OCI-LY1 (cell line): ENCODE measurements at regions not wholly inside any gene's neighbourhood (a gene's known extent, or its start where the extent isn't known, plus 50 kb on each side); places are given as distances from the start of the nearest gene placed in this dataset.

Experiments
- H2AFZ ChIP-seq: fragments of 200-600 bp; sonication (generic), shearing (Covaris generic); 2 replicates; pipeline ENCODE4 v1.6.0; 2014; ENCODE audit warnings: antibody characterized with exemption, mild to moderate bottlenecking, low read length
- H3F3A ChIP-seq: fragments of 200-600 bp; sonication (generic), shearing (Covaris generic); 2 replicates; pipeline ENCODE4 v1.6.0; 2014; ENCODE audit warnings: mild to moderate bottlenecking, antibody characterized with exemption, low read length, moderate library complexity; ENCODE audit not compliant: insufficient read depth
- H3K27ac ChIP-seq: fragments of 200-600 bp; sonication (generic); 2 replicates; pipeline ENCODE4 v1.5.1; 2014; ENCODE audit warnings: low read length, mixed run types, mild to moderate bottlenecking, low read depth; ENCODE audit not compliant: poor library complexity, severe bottlenecking
- H3K27me3 ChIP-seq: fragments of 200-600 bp; sonication (generic); 2 replicates; pipeline ENCODE4 v1.6.0; 2014; ENCODE audit warnings: antibody characterized with exemption, mild to moderate bottlenecking, low read length, moderate library complexity; ENCODE audit not compliant: insufficient read depth
- H3K36me3 ChIP-seq: fragments of 200-600 bp; sonication (generic); 2 replicates; pipeline ENCODE4 v1.6.1; 2014; ENCODE audit warnings: mild to moderate bottlenecking, antibody characterized with exemption, low read length, moderate library complexity, mixed read lengths; ENCODE audit not compliant: insufficient read depth
- H3K4me1 ChIP-seq: fragments of 200-600 bp; sonication (generic); 2 replicates; pipeline ENCODE4 v1.5.1; 2014; ENCODE audit warnings: mild to moderate bottlenecking, low read length, moderate library complexity; ENCODE audit not compliant: insufficient read depth, severe bottlenecking
- H3K4me2 ChIP-seq: fragments of 200-600 bp; sonication (generic), shearing (Covaris generic); 2 replicates; pipeline ENCODE4 v1.6.1; 2014; ENCODE audit warnings: low read length
- H3K4me3 ChIP-seq: fragments of 200-600 bp; sonication (generic); 2 replicates; pipeline ENCODE4 v1.5.1; 2014; ENCODE audit warnings: low read length, low read depth, mild to moderate bottlenecking, mixed read lengths; ENCODE audit not compliant: poor library complexity, severe bottlenecking
- H3K79me2 ChIP-seq: fragments of 200-600 bp; shearing (Covaris generic); 2 replicates; pipeline ENCODE4 v1.6.1; 2016; ENCODE audit warnings: mixed run types, low read length, mixed read lengths; ENCODE audit not compliant: insufficient read depth
- H3K9ac ChIP-seq: fragments of 200-600 bp; sonication (generic), shearing (Covaris generic); 2 replicates; pipeline ENCODE4 v1.6.1; 2014; ENCODE audit warnings: mild to moderate bottlenecking, low read length, mixed read lengths
- H3K9me2 ChIP-seq: fragments of 200-600 bp; sonication (generic), shearing (Covaris generic); 2 replicates; pipeline ENCODE4 v1.6.1; 2014; ENCODE audit warnings: low read depth, mild to moderate bottlenecking, low read length, mixed read lengths
- H3K9me3 ChIP-seq: fragments of 200-600 bp; shearing (Covaris generic); 2 replicates; pipeline ENCODE4 v1.6.1; 2014; ENCODE audit warnings: low read length, mixed read lengths
- H4K20me1 ChIP-seq: fragments of 200-600 bp; sonication (generic), shearing (Covaris generic); 2 replicates; pipeline ENCODE4 v1.6.0; 2016; ENCODE audit warnings: mild to moderate bottlenecking, low read length; ENCODE audit not compliant: insufficient read depth
- EZH2 ChIP-seq: fragments of 200-600 bp; sonication (generic), shearing (Covaris generic); IDR thresholded peaks from 2 replicates; pipeline ENCODE4 v1.8.0; 2017; ENCODE audit warnings: borderline replicate concordance, mixed run types, mild to moderate bottlenecking, antibody characterized with exemption, low read length, moderate library complexity, mixed read lengths
- TF ChIP-seq, protein P1 (sequence below): fragments of 200-600 bp; sonication (generic), shearing (Covaris generic); IDR thresholded peaks from 2 replicates; pipeline ENCODE4 v1.5.1; 2017; ENCODE audit warnings: mild to moderate bottlenecking, antibody characterized with exemption, low read length, moderate library complexity, mixed read lengths

- Histone ChIP-seq H3K9ac (peak overlapping the region; percentile 42; the same call in 1 of the 2 replicates), H4K20me1 (no peaks in the 10 kb centered on the region), H3K36me3 (no peaks in the 10 kb centered on the region), H3K9me2 (no peaks in the 10 kb centered on the region), H3K27me3 (no peaks in the 10 kb centered on the region), H3K4me2 (peak overlapping the region; percentile 37), H3K79me2 (no peaks in the 10 kb centered on the region), H3K9me3 (no peaks in the 10 kb centered on the region), H3F3A (peaks cover 13% of the 10 kb centered on the region), H3K4me1 (peaks cover 84% of the 10 kb centered on the region), H3K27ac (peak overlapping the region; percentile 98), H2AFZ (no peak overlapping the region), H3K4me3 (peak overlapping the region; percentile 24)
- no peak for TF ChIP-seq EZH2
- TF ChIP-seq, protein P1, sequence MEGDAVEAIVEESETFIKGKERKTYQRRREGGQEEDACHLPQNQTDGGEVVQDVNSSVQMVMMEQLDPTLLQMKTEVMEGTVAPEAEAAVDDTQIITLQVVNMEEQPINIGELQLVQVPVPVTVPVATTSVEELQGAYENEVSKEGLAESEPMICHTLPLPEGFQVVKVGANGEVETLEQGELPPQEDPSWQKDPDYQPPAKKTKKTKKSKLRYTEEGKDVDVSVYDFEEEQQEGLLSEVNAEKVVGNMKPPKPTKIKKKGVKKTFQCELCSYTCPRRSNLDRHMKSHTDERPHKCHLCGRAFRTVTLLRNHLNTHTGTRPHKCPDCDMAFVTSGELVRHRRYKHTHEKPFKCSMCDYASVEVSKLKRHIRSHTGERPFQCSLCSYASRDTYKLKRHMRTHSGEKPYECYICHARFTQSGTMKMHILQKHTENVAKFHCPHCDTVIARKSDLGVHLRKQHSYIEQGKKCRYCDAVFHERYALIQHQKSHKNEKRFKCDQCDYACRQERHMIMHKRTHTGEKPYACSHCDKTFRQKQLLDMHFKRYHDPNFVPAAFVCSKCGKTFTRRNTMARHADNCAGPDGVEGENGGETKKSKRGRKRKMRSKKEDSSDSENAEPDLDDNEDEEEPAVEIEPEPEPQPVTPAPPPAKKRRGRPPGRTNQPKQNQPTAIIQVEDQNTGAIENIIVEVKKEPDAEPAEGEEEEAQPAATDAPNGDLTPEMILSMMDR: no peak
These were observed 60.0 kb upstream of the CHD2 start for GRCh38 chr15:92840149-92840548.

DNA sequence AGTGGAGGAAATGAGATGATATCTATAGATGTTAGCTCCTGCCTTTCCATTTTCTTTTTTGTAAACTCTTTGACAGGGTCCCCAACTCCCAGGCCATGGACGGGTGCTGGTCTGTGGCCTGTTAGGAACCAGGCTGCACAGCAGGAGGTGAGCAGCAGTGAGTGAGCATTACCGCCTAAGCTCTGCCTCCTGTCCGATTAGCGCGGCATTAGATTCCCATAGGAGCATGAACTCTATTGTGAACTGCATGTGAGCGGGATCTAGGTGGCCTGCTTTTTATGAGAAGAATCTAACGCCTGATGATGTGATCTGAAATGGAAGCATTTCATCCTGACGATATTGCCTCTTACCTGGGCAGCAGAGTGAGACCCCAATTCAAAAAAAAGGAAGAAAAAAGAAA is 56.8 kb upstream of the CHD2 start:
- Histone ChIP-seq H3K27ac (peak overlapping the region; percentile 94), H2AFZ (no peak overlapping the region), H4K20me1 (no peaks in the 10 kb centered on the region), H3K9me3 (no peaks in the 10 kb centered on the region), H3K36me3 (no peaks in the 10 kb centered on the region), H3K4me3 (no peak overlapping the region), H3K9ac (no peak overlapping the region), H3F3A (peaks cover 20% of the 10 kb centered on the region), H3K27me3 (no peaks in the 10 kb centered on the region), H3K4me2 (peak overlapping the region; percentile 45; the same call in 1 of the 2 replicates), H3K79me2 (no peaks in the 10 kb centered on the region), H3K4me1 (peaks cover 78% of the 10 kb centered on the region), H3K9me2 (no peaks in the 10 kb centered on the region)
- TF ChIP-seq EZH2: no peak
- TF ChIP-seq, protein P1: no peak

GRCh38 chr15:92843814-92844213 is 56.3 kb upstream of the CHD2 start:
- Histone ChIP-seq H3K9me2 (no peaks in the 10 kb centered on the region), H3K79me2 (no peaks in the 10 kb centered on the region), H3F3A (peaks cover 17% of the 10 kb centered on the region), H3K9me3 (no peaks in the 10 kb centered on the region), H3K36me3 (no peaks in the 10 kb centered on the region), H3K27me3 (no peaks in the 10 kb centered on the region), H3K4me1 (peaks cover 78% of the 10 kb centered on the region), H3K27ac (peak overlapping the region; percentile 94), H3K4me3 (no peak overlapping the region), H2AFZ (peak overlapping the region; percentile 78; the same call in 1 of the 2 replicates), H4K20me1 (no peaks in the 10 kb centered on the region), H3K4me2 (peak overlapping the region; percentile 45; the same call in 1 of the 2 replicates), H3K9ac (peak overlapping the region; percentile 34; the same call in 1 of the 2 replicates)
- TF ChIP-seq, protein P1: no peak
- TF ChIP-seq EZH2: no peak
